Middle frontal gyrus (tissue), 1 donor: ENCODE measurements at regions not wholly inside any gene's neighbourhood (a gene's known extent, or its start where the extent isn't known, plus 50 kb on each side); places are given as distances from the start of the nearest gene placed in this dataset.

Experiments
- DNase-seq: peaks from one replicate; pipeline ENCODE4 v3.0.0-alpha.2; 2015; ENCODE audit warnings: low spot score; ENCODE audit errors: extremely low spot score

- no peak for DNase-seq
Measured at GRCh38 chr20:60211618-60212463, 253.6 kb downstream of the CDH26 start.

- DNase-seq, result no peak
Measured at GRCh38 chr20:60212695-60213094, 254.5 kb downstream of the CDH26 start.

GRCh38 chr20:60213126-60213893 is 255.1 kb downstream of the CDH26 start:
- DNase-seq, result no peak

GRCh38 chr20:60214901-60215815 is 256.9 kb downstream of the CDH26 start:
- DNase-seq, result no peak

GRCh38 chr20:60215816-60216730 is 257.9 kb downstream of the CDH26 start:
- no peak for DNase-seq

GRCh38 chr20:60219231-60219630 is 261.0 kb downstream of the CDH26 start:
- DNase-seq, result no peak

- DNase-seq, result no peak
Measured at GRCh38 chr20:60219984-60220562, 261.9 kb downstream of the CDH26 start.

- DNase-seq, result no peak
Measured at GRCh38 chr20:60220706-60221105, 262.5 kb downstream of the CDH26 start.

GRCh38 chr20:60221593-60221992 is 263.4 kb downstream of the CDH26 start:
- DNase-seq, result no peak

- DNase-seq, result no peak
Measured at GRCh38 chr20:60222497-60222896, 264.3 kb downstream of the CDH26 start.

GRCh38 chr20:60223174-60223573 is 265.0 kb downstream of the CDH26 start:
- no peak for DNase-seq

- no peak for DNase-seq
Measured at GRCh38 chr20:60224914-60225313, 266.7 kb downstream of the CDH26 start.

- no peak for DNase-seq
Measured at GRCh38 chr20:60228255-60228654, 270.0 kb downstream of the CDH26 start.

- DNase-seq, result no peak
Measured at GRCh38 chr20:60232380-60232779, 274.2 kb downstream of the CDH26 start.

GRCh38 chr20:60233018-60233630 is 274.9 kb downstream of the CDH26 start:
- DNase-seq, result no peak

- no peak for DNase-seq
Measured at GRCh38 chr20:60236613-60237012, 278.4 kb downstream of the CDH26 start.

GRCh38 chr20:60237981-60238380 is 279.8 kb downstream of the CDH26 start:
- DNase-seq, result no peak

- DNase-seq, result no peak
Measured at GRCh38 chr20:60238992-60239660, 280.9 kb downstream of the CDH26 start.

GRCh38 chr20:60239956-60240355 is 281.7 kb downstream of the CDH26 start:
- no peak for DNase-seq
